Activated T-cell treated with anti-CD3 and anti-CD28 coated beads for 24 hours (primary cell): ENCODE measurements at regions not wholly inside any gene's neighbourhood (a gene's known extent, or its start where the extent isn't known, plus 50 kb on each side); places are given as distances from the start of the nearest gene placed in this dataset.
"Not testable (repeated sequence)": the region's sequence is repeated elsewhere in the genome, so short reads cannot be mapped to it uniquely, and the experiment has no call there.

Source experiments
- DNase-seq: peaks from one replicate; pipeline ENCODE4 v3.0.0-alpha.2; 2020; ENCODE audit warnings: low read depth

- no peak for DNase-seq
Measured at GRCh38 chr4:140249351-140249750, 95.4 kb upstream of the MAML3 start.

- DNase-seq: no peak
Measured at GRCh38 chr4:140247237-140247636, 93.3 kb upstream of the MAML3 start.

- DNase-seq: no peak
Measured at GRCh38 chr4:140246216-140246615, 92.2 kb upstream of the MAML3 start.

- DNase-seq: no peak
Measured at GRCh38 chr4:140244328-140244727, 90.3 kb upstream of the MAML3 start.

GRCh38 chr4:140243278-140243753, 89.3 kb upstream of the MAML3 start:
- no peak for DNase-seq

GRCh38 chr4:140242357-140243277, 88.6 kb upstream of the MAML3 start:
- DNase-seq: no peak

GRCh38 chr4:140240237-140240636, 86.3 kb upstream of the MAML3 start:
- DNase-seq: no peak

- no peak for DNase-seq
Measured at GRCh38 chr4:140239311-140239710, 85.3 kb upstream of the MAML3 start.

GRCh38 chr4:140238351-140239056, 84.5 kb upstream of the MAML3 start:
- no peak for DNase-seq

- no peak for DNase-seq
Measured at GRCh38 chr4:140237616-140238350, 83.8 kb upstream of the MAML3 start.

GRCh38 chr4:140236654-140237169, 82.7 kb upstream of the MAML3 start:
- no peak for DNase-seq

GRCh38 chr4:140234697-140235060, 80.7 kb upstream of the MAML3 start:
- no peak for DNase-seq

GRCh38 chr4:140233791-140234696, 80.1 kb upstream of the MAML3 start:
- DNase-seq: no peak

- no peak for DNase-seq
Measured at GRCh38 chr4:140229881-140230280, 75.9 kb upstream of the MAML3 start.

GRCh38 chr4:140227286-140227685, 73.3 kb upstream of the MAML3 start:
- no peak for DNase-seq

- no peak for DNase-seq
Measured at GRCh38 chr4:140223056-140223810, 69.2 kb upstream of the MAML3 start.

- DNase-seq: no peak
Measured at GRCh38 chr4:140222171-140222570, 68.2 kb upstream of the MAML3 start.

- no peak for DNase-seq
Measured at GRCh38 chr4:140220058-140220457, 66.1 kb upstream of the MAML3 start.

GRCh38 chr4:140219567-140219966, 65.6 kb upstream of the MAML3 start:
- DNase-seq: no peak

GRCh38 chr4:140219070-140219469, 65.1 kb upstream of the MAML3 start:
- DNase-seq: not testable (repeated sequence)
